Sigmoid colon (tissue), 6 donors: ENCODE measurements at regions not wholly inside any gene's neighbourhood (a gene's known extent, or its start where the extent isn't known, plus 50 kb on each side); places are given as distances from the start of the nearest gene placed in this dataset.
"Not testable (repeated sequence)": the region's sequence is repeated elsewhere in the genome, so short reads cannot be mapped to it uniquely, and the experiment has no call there.

Experiments used
- DNase-seq: peaks from one replicate; pipeline ENCODE4 v3.0.0-alpha.2; 2019
- H3K27ac ChIP-seq, 4 donors: fragments of 200-600 bp; sonication (generic); one replicate each; pipeline ENCODE4 v1.5.1; 2016 to 2019; ENCODE audit warnings: mild to moderate bottlenecking in 1 of 4
- H3K27me3 ChIP-seq, 3 donors: fragments of 200-600 bp; sonication (generic); one replicate each; pipeline ENCODE4 v1.5.1; 2019; ENCODE audit warnings: mild to moderate bottlenecking in 1 of 3
- H3K36me3 ChIP-seq, 4 donors: fragments of 200-600 bp; sonication (generic); one replicate each; pipeline ENCODE4 v1.5.1; 2016 to 2019
- H3K4me1 ChIP-seq, 4 donors: fragments of 200-600 bp; sonication (generic); one replicate each; pipeline ENCODE4 v1.5.1; 2017 to 2019
- H3K4me3 ChIP-seq, 4 donors: fragments of 200-600 bp; sonication (generic); one replicate each; pipeline ENCODE4 v1.5.1; 2017 to 2019; ENCODE audit warnings: mild to moderate bottlenecking in 2 of 4, moderate library complexity in 1 of 4
- H3K9me3 ChIP-seq, 4 donors: fragments of 200-600 bp in 3 of 4; sonication (generic) in 3 of 4; one replicate each; pipeline versions ENCODE4 v1.5.1 to v1.6.1; 2013 to 2019
- CTCF ChIP-seq, 4 experiments: fragments of 450-650 bp in 3 of 4; fragments of 200-600 bp in 1 of 4; IDR thresholded peaks; one replicate each; pipeline ENCODE4 v1.5.1; 2016 to 2019; ENCODE audit warnings: antibody characterized with exemption in 4 of 4, mild to moderate bottlenecking in 3 of 4, moderate library complexity in 2 of 4
- EP300 ChIP-seq, 4 donors: sonication (generic); formaldehyde crosslinking; IDR thresholded peaks; one replicate each; pipeline ENCODE4 v1.6.1; 2017; ENCODE audit warnings: antibody characterized with exemption in 4 of 4
- POLR2A ChIP-seq, 2 donors: fragments of 450-650 bp; IDR thresholded peaks; one replicate each; pipeline ENCODE4 v1.6.1; 2016; ENCODE audit warnings: antibody characterized with exemption in 2 of 2, mild to moderate bottlenecking in 2 of 2, moderate library complexity in 2 of 2
- POLR2AphosphoS5 ChIP-seq, 4 donors: sonication (generic); formaldehyde crosslinking; IDR thresholded peaks; one replicate each; pipeline ENCODE4 v1.6.1; 2017; ENCODE audit warnings: antibody characterized with exemption in 4 of 4
- WGBS, 2 donors: extraction: QIAGEN DNeasy Blood & Tissue Kit; methylation state at CpG; one replicate each; pipeline ENCODE4 v1.1.7; 2013; 5-methylcytosine and 5-hydroxymethylcytosine counted together
- intact Hi-C: fragments of 100-400 bp; cut with DNase I; formaldehyde crosslinking; loops from one replicate; pipeline ENCODE4 v1.15.1; 2023
- donor health status: healthy with polysubstance abuse.
- donor health status: healthy.

DNA sequence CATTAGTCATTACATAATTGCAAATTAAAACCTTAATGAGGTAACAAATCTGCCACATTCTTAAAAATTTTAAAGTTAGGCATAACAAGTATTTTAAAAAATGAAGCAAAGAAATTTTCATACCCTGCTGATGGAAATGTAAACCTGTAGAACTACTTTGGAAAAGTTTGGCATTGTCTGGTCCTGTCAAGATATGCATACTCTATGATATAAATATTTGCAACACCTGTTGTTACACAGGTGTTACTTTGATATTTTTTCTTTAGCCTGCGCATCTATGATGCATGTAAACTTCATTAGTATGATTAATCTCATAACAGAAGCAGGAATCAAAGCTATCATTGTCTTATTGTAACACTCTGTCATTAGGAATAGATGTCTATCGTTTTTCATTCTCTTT is 634.3 kb downstream of the TRIB2 start:
- TF ChIP-seq EP300 (IDR thresholded peaks at IDR 0.05) (no peak), POLR2AphosphoS5 (IDR thresholded peaks at IDR 0.05) (no peak), POLR2A (IDR thresholded peaks at IDR 0.05) (no peak), CTCF (IDR thresholded peaks at IDR 0.05) (no peak)

DNA sequence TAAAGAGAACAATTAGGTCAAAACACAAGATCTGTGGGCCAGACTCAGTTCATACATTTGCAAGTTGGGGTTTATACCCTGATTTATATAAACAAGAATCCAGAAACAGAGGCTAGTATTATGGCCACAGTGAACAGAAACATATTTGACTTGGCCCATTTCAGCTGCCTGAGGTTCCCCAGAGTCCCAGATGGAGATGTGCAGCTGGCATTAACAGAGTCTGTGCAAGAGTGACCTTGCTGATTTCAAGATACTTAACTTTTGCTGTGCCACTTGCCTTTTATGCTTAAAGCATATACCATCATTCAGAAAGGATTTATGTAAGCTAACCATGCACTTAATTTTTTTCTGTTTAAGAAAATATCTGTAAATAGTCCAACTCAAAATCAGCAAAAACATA is 636.3 kb downstream of the TRIB2 start:
- no peaks in the 10 kb centered on the region for H3K27me3 ChIP-seq
- no peak overlapping the region for H3K4me3 ChIP-seq
- intact Hi-C loops, result no loop called here
- no peaks in the 10 kb centered on the region for H3K36me3 ChIP-seq
- TF ChIP-seq EP300 (IDR thresholded peaks at IDR 0.05) (no peak), CTCF (IDR thresholded peaks at IDR 0.05) (no peak), POLR2AphosphoS5 (IDR thresholded peaks at IDR 0.05) (no peak), POLR2A (IDR thresholded peaks at IDR 0.05) (no peak)
- no peak for DNase-seq
- H3K27ac ChIP-seq, result no peak overlapping the region
- no peaks in the 10 kb centered on the region for H3K4me1 ChIP-seq
- H3K9me3 ChIP-seq, result no peaks in the 10 kb centered on the region

More for the DNA sequence above, 634.3 kb downstream of the TRIB2 start:
- Histone ChIP-seq H3K36me3 (no peaks in the 10 kb centered on the region), H3K27ac (no peak overlapping the region), H3K9me3 (no peaks in the 10 kb centered on the region), H3K4me3 (no peak overlapping the region), H3K4me1 (no peaks in the 10 kb centered on the region), H3K27me3 (no peaks in the 10 kb centered on the region)
- intact Hi-C loops, result no loop called here
- WGBS, 2 donors, result 76 to 81% methylated on average over 2 of the region's 2 CpGs
- DNase-seq, result no peak

GRCh38 chr2:13354031-13354430 is 637.3 kb downstream of the TRIB2 start:
- intact Hi-C loops, result no loop called here
- no peak for DNase-seq
- no peaks in the 10 kb centered on the region for H3K27me3 ChIP-seq
- no peaks in the 10 kb centered on the region for H3K4me1 ChIP-seq
- no peak overlapping the region for H3K4me3 ChIP-seq
- no peaks in the 10 kb centered on the region for H3K36me3 ChIP-seq
- TF ChIP-seq POLR2A (IDR thresholded peaks at IDR 0.05), result no peak
- TF ChIP-seq CTCF (IDR thresholded peaks at IDR 0.05), result no peak
- TF ChIP-seq EP300 (IDR thresholded peaks at IDR 0.05), result no peak
- no peak for TF ChIP-seq POLR2AphosphoS5 (IDR thresholded peaks at IDR 0.05)
- H3K27ac ChIP-seq, result no peak overlapping the region
- no peaks in the 10 kb centered on the region for H3K9me3 ChIP-seq

- H3K4me1 ChIP-seq, H3K27ac ChIP-seq, H3K4me3 ChIP-seq, DNase-seq, intact Hi-C loops, H3K36me3 ChIP-seq, H3K27me3 ChIP-seq, H3K9me3 ChIP-seq: not testable (repeated sequence)
- 9 to 33% methylated on average over 1 of the region's 1 CpG for WGBS, 2 donors
These were observed 665.2 kb downstream of the TRIB2 start for GRCh38 chr2:13381928-13382327.

GRCh38 chr2:13389172-13389571 is 672.4 kb downstream of the TRIB2 start:
- H3K9me3 ChIP-seq, H3K4me1 ChIP-seq, H3K36me3 ChIP-seq, DNase-seq, H3K4me3 ChIP-seq, intact Hi-C loops, H3K27me3 ChIP-seq, H3K27ac ChIP-seq: not testable (repeated sequence)
- WGBS, 2 donors, result 81 to 82% methylated on average over 5 of the region's 5 CpGs

DNA sequence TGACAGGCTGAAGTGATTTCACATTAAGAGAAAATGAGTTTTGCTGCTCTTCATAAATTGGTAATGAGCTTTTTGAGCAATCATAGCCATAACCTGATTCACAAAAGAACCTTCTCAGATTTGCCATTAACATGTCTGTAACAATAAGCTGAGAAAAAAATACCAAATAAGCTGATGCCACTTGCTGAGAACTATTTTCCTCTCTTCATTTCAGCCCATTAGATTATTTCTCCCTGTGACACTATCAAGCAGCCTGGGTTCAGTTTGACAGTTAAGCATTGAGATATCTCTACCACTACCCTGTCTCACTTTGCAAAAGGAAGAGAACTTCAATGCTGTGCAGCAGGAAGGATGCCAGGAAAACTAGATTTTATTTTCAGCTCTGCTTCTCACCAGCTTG is 673.9 kb downstream of the TRIB2 start:
- Histone ChIP-seq H3K4me3 (no peak overlapping the region), H3K9me3 (no peaks in the 10 kb centered on the region), H3K27me3 (no peaks in the 10 kb centered on the region), H3K27ac (no peak overlapping the region), H3K4me1 (no peaks in the 10 kb centered on the region), H3K36me3 (no peaks in the 10 kb centered on the region)
- intact Hi-C loops, result no loop called here
- DNase-seq, result no peak
- TF ChIP-seq CTCF (IDR thresholded peaks at IDR 0.05) (no peak), POLR2AphosphoS5 (IDR thresholded peaks at IDR 0.05) (no peak), EP300 (IDR thresholded peaks at IDR 0.05) (no peak), POLR2A (IDR thresholded peaks at IDR 0.05) (no peak)
